B cell (primary cell): ENCODE measurements at regions not wholly inside any gene's neighbourhood (a gene's known extent, or its start where the extent isn't known, plus 50 kb on each side); places are given as distances from the start of the nearest gene placed in this dataset.

Experiments
- ATAC-seq: fragments of 200-7000 bp; cut with Tn5 transposase; one replicate; pipeline ENCODE4 v1.10.0; 2021; ENCODE audit warnings: low read depth, mild to moderate bottlenecking, moderate number of reproducible peaks, moderate library complexity
- CTCF ChIA-PET: fragments of 350-600 bp; sonication (Branson Sonifier 250); formaldehyde crosslinking; loops from one replicate; lab custom pipeline; 2021; ENCODE audit warnings: antibody characterized with exemption, inconsistent platforms; lab: Charles Lee
- POLR2A ChIA-PET: fragments of 350-600 bp; sonication (Branson Sonifier 250); formaldehyde crosslinking; loops from one replicate; lab custom pipeline; 2021; ENCODE audit warnings: antibody characterized with exemption; lab: Charles Lee
- DNase-seq: peaks from one replicate; pipeline ENCODE4 v3.0.0; 2013
- H2AFZ ChIP-seq: 2 replicates; pipeline ENCODE4 v1.6.1; 2012; ENCODE audit warnings: mild to moderate bottlenecking, low read depth, low read length; ENCODE audit not compliant: insufficient read depth, poor library complexity, severe bottlenecking
- H3K27ac ChIP-seq, 2 donors: 1 replicate in 1 of 2; 2 replicates in 1 of 2; pipeline ENCODE4 v1.5.1; 2012 to 2013; ENCODE audit warnings: low read length in 2 of 2, mild to moderate bottlenecking in 2 of 2, moderate library complexity in 1 of 2
- H3K27me3 ChIP-seq, 4 experiments: fragments of 200-600 bp in 1 of 4; sonication (generic) in 1 of 4; replicated peaks in 1 of 4; 1 replicate in 2 of 4; 2 replicates in 2 of 4; pipeline versions ENCODE4 v1.6.1 to v1.7.0; 2013 to 2016; ENCODE audit warnings: low read length in 3 of 4, mild to moderate bottlenecking in 2 of 4, mixed read lengths in 1 of 4, moderate library complexity in 1 of 4; ENCODE audit not compliant: insufficient read depth in 4 of 4, control insufficient read depth in 3 of 4; ENCODE audit errors: control extremely low read depth in 1 of 4
- H3K36me3 ChIP-seq, 2 experiments: replicated peaks in 1 of 2; 1 replicate in 1 of 2; 2 replicates in 1 of 2; pipeline versions ENCODE4 v1.6.1 to v1.7.1; 2013; ENCODE audit warnings: low read length in 1 of 2; ENCODE audit not compliant: insufficient read depth in 2 of 2, control insufficient read depth in 1 of 2; ENCODE audit errors: control extremely low read depth in 1 of 2, extremely low read depth in 1 of 2
- H3K4me1 ChIP-seq, 2 donors: fragments of 200-600 bp in 1 of 2; sonication (generic) in 1 of 2; 1 replicate in 1 of 2; 2 replicates in 1 of 2; pipeline versions ENCODE4 v1.5.1 to v1.6.1; 2013 to 2017; ENCODE audit warnings: low read length in 2 of 2; ENCODE audit not compliant: control insufficient read depth in 2 of 2, insufficient read depth in 2 of 2
- H3K4me2 ChIP-seq: replicated peaks from 2 replicates; pipeline ENCODE3; 2012; ENCODE audit warnings: mild to moderate bottlenecking, low read depth, low read length; ENCODE audit not compliant: poor library complexity, severe bottlenecking
- H3K4me3 ChIP-seq, 5 experiments: fragments of 200-600 bp in 1 of 5; sonication (generic) in 1 of 5; 1 replicate in 3 of 5; 2 replicates in 2 of 5; pipeline versions ENCODE4 v1.5.1 to v1.7.0; 2011 to 2016; ENCODE audit warnings: low read length in 4 of 5, mild to moderate bottlenecking in 4 of 5, low read depth in 2 of 5, control low read depth in 1 of 5, moderate library complexity in 1 of 5; ENCODE audit not compliant: insufficient read depth in 1 of 5; ENCODE audit errors: control extremely low read depth in 1 of 5, extremely low read depth in 1 of 5
- H3K79me2 ChIP-seq: fragments of 200-600 bp; sonication (generic); one replicate; pipeline ENCODE4 v1.6.0; 2016; ENCODE audit warnings: low read length; ENCODE audit not compliant: control insufficient read depth, insufficient read depth
- H3K9ac ChIP-seq: fragments of 200-600 bp; sonication (generic); 2 replicates; pipeline ENCODE4 v1.6.1; 2017; ENCODE audit warnings: mild to moderate bottlenecking, low read length, moderate library complexity
- H3K9me3 ChIP-seq, 3 donors: one replicate each; pipeline versions ENCODE4 v1.6.1 to v1.7.1; 2013; ENCODE audit warnings: low read length in 2 of 3; ENCODE audit not compliant: control insufficient read depth in 2 of 3, insufficient read depth in 1 of 3; ENCODE audit errors: control extremely low read depth in 1 of 3
- H4K20me1 ChIP-seq: 2 replicates; pipeline ENCODE4 v1.6.0; 2012; ENCODE audit warnings: mild to moderate bottlenecking, low read length; ENCODE audit not compliant: insufficient read depth, control insufficient read depth, poor library complexity, severe bottlenecking
- H3K27ac Mint-ChIP-seq: one replicate; pipeline ENCODE4 v1.8.0; 2021; ENCODE audit warnings: mixed read lengths
- H3K27me3 Mint-ChIP-seq: one replicate; pipeline ENCODE4 v1.8.0; 2021; ENCODE audit warnings: mixed read lengths
- H3K4me1 Mint-ChIP-seq: one replicate; pipeline ENCODE4 v1.8.0; 2021; ENCODE audit warnings: mixed read lengths
- H3K4me3 Mint-ChIP-seq: one replicate; pipeline ENCODE4 v1.8.0; 2021; ENCODE audit warnings: mixed read lengths
- H3K9me3 Mint-ChIP-seq: one replicate; pipeline ENCODE4 v1.8.0; 2022; ENCODE audit warnings: mixed read lengths; ENCODE audit not compliant: insufficient read depth
- CTCF ChIP-seq: fragments of 200-600 bp; IDR thresholded peaks from one replicate; pipeline ENCODE4 v1.8.0; 2022; ENCODE audit warnings: antibody characterized with exemption, mild to moderate bottlenecking
- EZH2 ChIP-seq: IDR thresholded peaks from 2 replicates; pipeline ENCODE4 v1.6.1; 2012; ENCODE audit warnings: borderline replicate concordance, low read depth, mild to moderate bottlenecking, moderate library complexity, low read length; ENCODE audit not compliant: insufficient read depth, poor library complexity, severe bottlenecking
- WGBS: methylation state at CpG from one replicate; pipeline ENCODE4 v1.1.5; 2013; ENCODE audit warnings: missing lambda C conversion rate; ENCODE audit not compliant: insufficient coverage; 5-methylcytosine and 5-hydroxymethylcytosine counted together
- intact Hi-C: fragments of 100-400 bp; cut with micrococcal nuclease; formaldehyde crosslinking; loops from one replicate; pipeline ENCODE4 v1.10.0; 2022

- Histone ChIP-seq H2AFZ (no peak overlapping the region), H3K4me2 (no peak overlapping the region), H3K79me2 (no peaks in the 10 kb centered on the region), H3K4me3 (no peak overlapping the region), H3K27ac (no peak overlapping the region), H3K27me3 (no peaks in the 10 kb centered on the region), H3K4me1 (no peaks in the 10 kb centered on the region), H3K9me3 (no peaks in the 10 kb centered on the region), H3K9ac (no peak overlapping the region), H4K20me1 (no peaks in the 10 kb centered on the region), H3K36me3 (no peaks in the 10 kb centered on the region)
- Mint-ChIP-seq H3K9me3 (peaks cover 2% of the 10 kb centered on the region), H3K4me3 (no peak overlapping the region), H3K27me3 (no peaks in the 10 kb centered on the region), H3K27ac (no peak overlapping the region), H3K4me1 (no peaks in the 10 kb centered on the region)
- CTCF ChIA-PET: no interaction called here
- intact Hi-C loops: no loop called here
- 83% methylated on average over 1 of the region's 2 CpGs for WGBS
- POLR2A ChIA-PET: no interaction called here
- TF ChIP-seq EZH2: no peak
- no peak for TF ChIP-seq CTCF
- ATAC-seq (no peak), DNase-seq (no peak)
Observed at GRCh38 chr2:76310894-76311633, 600.3 kb upstream of the GCFC2 start.

- Mint-ChIP-seq H3K4me1 (no peaks in the 10 kb centered on the region), H3K27me3 (no peaks in the 10 kb centered on the region), H3K4me3 (no peak overlapping the region), H3K27ac (no peak overlapping the region), H3K9me3 (peaks cover 6% of the 10 kb centered on the region)
- Histone ChIP-seq H2AFZ (no peak overlapping the region), H3K9ac (no peak overlapping the region), H3K27ac (no peak overlapping the region), H3K36me3 (no peaks in the 10 kb centered on the region), H3K27me3 (no peaks in the 10 kb centered on the region), H3K4me1 (no peaks in the 10 kb centered on the region), H4K20me1 (no peaks in the 10 kb centered on the region), H3K4me3 (no peak overlapping the region), H3K9me3 (no peaks in the 10 kb centered on the region), H3K4me2 (no peak overlapping the region), H3K79me2 (no peaks in the 10 kb centered on the region)
- no peak for TF ChIP-seq EZH2
- TF ChIP-seq CTCF: no peak
- CTCF ChIA-PET: no interaction called here
- POLR2A ChIA-PET: no interaction called here
- no peak for DNase-seq
- ATAC-seq: no peak
- intact Hi-C loops: no loop called here
Observed at GRCh38 chr2:76307495-76307894, 596.8 kb upstream of the GCFC2 start.
